ENCODE measurements at regions not wholly inside any gene's neighbourhood (a gene's known extent, or its start where the extent isn't known, plus 50 kb on each side); places are given as distances from the start of the nearest gene placed in this dataset.
"Not testable (repeated sequence)": the region's sequence is repeated elsewhere in the genome, so short reads cannot be mapped to it uniquely, and the experiment has no call there.

DNA sequence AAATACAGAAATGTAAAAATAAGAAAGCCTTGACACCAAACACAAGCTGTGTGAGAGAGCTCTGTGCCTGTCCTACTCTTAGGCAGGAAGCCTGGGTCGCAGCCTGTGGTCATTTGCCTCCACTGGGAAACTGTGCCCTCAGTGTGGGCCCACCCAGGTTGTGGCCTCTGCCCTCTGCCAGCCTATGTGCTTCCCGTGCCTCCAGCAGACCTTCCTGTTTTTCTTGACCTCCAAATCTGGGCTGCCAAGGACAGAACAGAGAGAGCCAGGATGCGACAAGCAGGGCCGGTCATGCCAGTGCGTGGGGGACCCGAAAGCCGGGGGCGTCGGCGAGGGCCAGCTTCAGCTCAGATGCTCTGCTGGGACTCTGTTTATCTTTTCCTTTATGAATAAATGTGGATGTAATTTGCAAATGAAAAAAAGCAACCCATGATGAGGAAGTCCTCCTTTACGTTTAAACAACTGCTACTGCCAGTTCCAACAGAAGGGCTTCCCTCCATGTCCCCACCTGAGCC lies 189.2 kb upstream of the EXOC2 start:
- DNase-seq: no peak

GRCh38 chr6:878179-878578 lies 185.2 kb upstream of the EXOC2 start:
- DNase-seq: no peak

DNA sequence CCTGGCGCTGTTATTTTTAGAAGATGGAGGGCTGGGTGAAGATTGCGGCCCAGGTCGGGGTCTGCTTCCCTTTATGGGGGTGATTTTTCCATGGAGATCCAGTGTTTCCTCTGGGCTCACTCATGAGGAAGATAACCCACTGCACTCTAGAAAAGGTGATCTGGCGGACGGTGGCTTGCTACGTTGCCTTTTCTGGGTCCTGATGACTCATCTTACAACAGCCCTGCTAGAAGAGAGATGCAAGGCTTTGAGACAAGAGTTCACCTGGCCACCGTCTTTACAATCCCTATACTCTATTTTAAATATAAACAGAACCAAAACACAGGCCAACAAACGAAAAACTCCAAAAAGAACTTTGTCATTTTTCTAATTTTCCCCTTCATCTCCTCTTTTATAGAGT lies 182.1 kb upstream of the EXOC2 start:
- DNase-seq: no peak

DNA sequence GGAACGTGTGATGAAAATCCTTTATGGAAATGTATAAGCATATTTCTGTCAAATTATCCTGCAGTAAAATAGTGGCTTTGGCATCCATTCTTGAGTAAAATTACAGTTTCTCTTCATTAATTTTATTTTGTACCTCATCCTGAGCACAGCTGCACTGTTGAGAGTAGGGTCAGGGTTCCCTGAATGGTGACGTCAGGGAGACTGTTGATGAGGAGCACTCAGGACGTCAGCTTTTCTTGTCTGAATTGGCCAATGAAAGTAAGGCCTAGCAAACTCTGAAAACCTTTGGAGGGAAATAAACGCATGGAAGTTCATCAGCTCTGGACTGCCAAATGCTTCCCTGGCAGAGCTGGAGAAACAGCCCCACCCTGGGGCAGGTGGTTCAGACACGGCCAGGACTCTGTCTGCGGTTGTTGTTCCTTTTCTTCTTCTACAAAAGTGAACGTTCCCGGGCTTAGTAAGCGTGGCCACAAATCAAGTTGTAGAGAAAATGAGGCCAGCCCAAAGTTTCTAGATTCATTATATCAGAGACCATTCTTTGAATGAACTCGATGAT lies 179.7 kb upstream of the EXOC2 start:
- DNase-seq: no peak

DNA sequence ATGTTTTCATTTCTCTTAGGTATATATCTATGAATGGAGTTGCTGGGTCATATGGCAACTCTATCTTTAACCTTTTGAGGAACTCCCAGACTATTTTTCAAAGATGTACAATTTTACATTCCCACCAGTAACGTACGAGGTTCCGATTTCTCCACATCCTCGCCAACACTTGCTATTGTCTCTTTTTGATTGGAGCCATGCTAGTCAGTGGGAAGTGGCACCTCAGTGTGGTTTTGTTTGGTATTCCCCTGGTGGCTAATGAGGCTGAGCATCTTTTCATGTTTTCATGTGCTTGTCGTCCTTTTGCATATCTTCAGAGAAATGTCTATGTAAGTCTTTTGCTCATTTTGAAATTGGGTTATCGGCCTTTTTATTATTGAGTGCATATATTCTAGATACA lies 178.6 kb upstream of the EXOC2 start:
- DNase-seq: no peak

DNA sequence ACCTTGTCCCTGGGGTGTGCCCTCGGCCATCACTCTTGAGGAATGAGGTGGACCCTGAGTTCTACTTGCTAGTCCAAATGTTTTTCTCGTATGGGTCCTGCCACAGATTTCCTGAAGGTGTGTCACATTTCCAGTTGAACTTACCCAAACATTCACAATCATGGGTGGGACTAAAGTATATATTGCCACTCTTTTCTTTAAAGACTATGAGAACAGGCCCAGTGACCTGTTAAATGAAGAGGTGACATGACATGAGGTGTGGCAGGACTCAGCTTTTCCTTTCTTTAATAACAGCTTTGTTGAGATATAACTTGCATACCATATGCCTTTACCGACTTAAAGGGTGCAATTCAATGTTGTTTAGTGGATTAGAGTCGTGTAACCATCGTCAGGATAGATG lies 177.2 kb upstream of the EXOC2 start:
- DNase-seq: no peak

DNA sequence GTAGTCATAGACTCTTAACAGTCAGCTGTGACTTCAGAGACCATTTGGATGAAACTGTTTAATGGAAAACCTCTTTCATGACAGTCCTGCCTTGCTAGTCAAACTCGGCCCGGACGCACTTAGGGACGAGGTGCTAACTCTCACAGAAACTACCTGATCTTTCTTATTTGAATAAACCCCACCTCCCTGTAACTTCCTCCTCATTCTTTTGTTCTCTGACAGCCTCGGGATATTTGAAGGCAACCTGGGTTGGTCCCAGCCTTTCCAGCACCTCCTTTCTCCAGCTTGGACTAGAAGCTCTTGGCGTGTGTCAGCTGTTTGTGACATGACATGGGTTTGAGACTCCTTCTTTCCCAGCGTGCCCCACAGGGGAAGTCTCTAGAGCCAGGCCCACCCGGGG lies 175.3 kb upstream of the EXOC2 start:
- DNase-seq: no peak

GRCh38 chr6:867378-867777 lies 174.4 kb upstream of the EXOC2 start:
- DNase-seq: no peak

- DNase-seq: no peak
Observed at GRCh38 chr6:866316-866715, 173.4 kb upstream of the EXOC2 start.

DNA sequence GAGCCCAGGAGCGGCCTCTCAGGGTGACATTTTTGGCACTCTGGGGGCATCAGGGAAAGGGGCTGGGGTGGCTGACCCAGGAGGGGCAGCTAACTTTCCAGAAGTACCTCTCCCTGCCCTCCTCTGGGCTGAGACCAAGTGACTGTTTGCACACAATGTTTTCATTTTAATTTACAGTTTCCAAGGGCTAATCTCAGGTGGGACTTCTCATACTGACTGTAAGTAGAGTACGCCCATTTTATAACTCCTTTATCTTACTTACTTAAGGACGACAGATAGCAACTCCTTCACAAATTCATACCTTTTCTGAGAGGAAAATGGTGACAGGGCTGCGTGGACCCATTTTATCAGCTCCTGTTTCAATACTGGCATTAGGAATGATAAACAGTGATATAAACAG lies 172.9 kb upstream of the EXOC2 start:
- DNase-seq: no peak

DNA sequence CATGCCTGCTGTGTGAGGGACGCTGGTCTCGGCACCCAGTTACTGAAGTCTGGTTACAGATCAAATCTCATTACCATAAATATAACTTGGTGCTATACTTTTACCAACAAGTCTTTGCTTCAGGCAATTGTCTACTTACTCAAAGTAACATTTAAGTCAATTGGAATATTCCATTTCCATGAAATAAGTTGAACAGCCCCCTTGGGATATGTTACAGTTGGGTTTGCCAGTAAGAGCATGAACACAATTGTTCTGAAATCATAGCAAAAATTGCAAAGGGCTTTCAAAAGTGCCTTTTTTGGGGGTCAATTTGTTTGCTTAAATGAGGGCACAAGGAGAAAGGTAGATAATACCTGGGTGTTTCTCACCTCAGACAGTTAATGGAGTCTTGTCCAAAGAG lies 170.9 kb upstream of the EXOC2 start:
- no peak for DNase-seq

GRCh38 chr6:863127-863526 lies 170.2 kb upstream of the EXOC2 start:
- DNase-seq: not testable (repeated sequence)

DNA sequence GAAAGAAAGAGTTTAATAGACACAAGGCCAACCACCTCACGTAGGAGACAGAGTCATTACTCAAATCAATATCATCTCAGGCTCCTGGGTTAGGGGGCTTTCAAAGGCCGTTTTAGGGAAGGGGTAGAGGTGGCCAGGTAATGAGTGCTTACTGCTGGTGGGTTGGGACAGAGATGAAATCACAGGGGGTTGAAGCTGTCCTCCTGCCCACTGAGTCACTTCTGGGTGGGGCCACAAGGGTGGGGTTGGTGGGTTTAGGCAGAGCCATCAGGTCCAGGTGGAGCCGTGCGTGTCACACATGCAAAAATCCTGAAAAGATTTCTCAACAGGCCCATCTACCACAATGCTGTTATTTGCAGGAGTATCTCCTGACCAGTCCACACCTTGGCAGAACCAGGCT lies 167.0 kb upstream of the EXOC2 start:
- no peak for DNase-seq

- DNase-seq: no peak
Observed at GRCh38 chr6:854406-855118, 161.6 kb upstream of the EXOC2 start.

DNA sequence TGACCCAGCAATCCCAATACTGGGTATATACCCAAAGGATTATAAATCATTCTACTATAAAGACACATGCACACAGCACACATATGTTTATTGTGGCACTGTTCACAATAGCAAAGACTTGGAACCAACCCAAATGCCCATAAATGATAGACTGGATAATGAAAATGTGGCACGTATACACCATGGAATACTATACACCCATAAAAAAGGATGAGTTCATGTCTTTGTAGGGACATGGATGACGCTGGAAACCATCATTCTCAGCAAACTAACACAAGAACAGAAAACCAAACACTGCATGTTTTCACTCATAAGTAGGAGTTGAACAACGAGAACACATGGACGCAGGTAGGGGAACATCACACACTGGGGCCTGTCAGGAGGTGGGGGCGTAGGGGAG lies 159.3 kb upstream of the EXOC2 start:
- not testable (repeated sequence) for DNase-seq

- DNase-seq: no peak
Observed at GRCh38 chr6:849075-849506, 156.2 kb upstream of the EXOC2 start.

DNA sequence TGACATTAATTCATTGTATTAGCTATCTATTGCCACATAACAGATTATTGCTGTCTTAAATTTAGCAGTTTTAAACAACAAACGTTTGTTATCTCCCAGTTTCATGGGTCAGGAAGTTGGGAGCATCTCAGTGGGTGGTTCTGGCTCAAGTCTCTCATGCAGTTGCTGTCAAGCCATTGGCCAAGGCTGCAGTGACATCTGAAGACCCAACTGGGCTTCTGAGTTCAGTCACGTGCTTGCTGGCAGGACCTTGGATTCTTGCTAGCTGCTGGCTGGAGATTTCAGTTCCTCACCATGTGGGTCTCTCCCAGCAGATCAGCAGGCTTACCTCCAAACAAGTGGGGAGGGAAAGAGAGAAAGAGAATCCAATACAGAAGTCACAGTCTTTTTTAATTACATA lies 152.6 kb upstream of the EXOC2 start:
- DNase-seq: no peak

- no peak for DNase-seq
Observed at GRCh38 chr6:845101-845500, 152.2 kb upstream of the EXOC2 start.

DNA sequence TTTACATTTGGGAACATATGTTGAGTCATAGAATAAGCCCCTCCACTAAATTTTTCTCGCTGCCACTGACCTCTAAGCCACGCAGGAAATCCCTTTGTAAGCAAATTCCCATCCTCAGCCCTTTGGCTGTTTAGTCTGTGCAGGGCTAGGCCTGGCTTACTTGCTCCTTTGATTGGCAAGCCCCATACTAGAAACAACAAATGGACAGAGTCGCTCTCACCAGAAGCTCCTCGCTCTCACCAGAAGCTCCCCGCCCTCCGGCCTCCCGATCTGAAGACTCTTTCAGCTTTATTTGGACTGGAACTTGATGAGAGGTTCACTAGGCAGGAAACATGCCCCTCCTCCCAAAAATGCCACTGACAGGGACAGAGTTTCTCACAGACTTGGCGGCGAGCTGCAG lies 149.2 kb upstream of the EXOC2 start:
- DNase-seq: no peak

- no peak for DNase-seq
Observed at GRCh38 chr6:841569-841968, 148.6 kb upstream of the EXOC2 start.

DNA sequence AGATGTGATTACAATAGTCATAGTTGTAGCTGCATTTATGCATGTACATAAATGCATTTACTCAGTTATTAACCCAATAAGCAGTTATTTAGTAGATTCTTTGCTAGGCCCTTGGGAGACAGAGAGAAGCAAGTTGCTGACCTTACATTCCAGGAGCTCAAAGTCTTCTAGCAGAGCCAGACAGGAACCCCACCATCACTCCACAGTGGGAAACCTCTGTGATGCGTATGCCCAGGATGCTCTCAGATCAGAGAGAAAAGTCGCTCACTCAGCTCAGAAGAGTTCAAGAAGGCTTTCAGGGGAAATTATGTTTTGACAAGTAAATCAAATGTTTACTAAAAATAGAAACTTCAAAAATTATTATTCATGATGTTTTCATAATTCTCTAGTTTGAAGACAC lies 146.3 kb upstream of the EXOC2 start:
- no peak for DNase-seq

- no peak for DNase-seq
Observed at GRCh38 chr6:837380-837779, 144.4 kb upstream of the EXOC2 start.

- DNase-seq: no peak
Observed at GRCh38 chr6:836276-836853, 143.4 kb upstream of the EXOC2 start.

DNA sequence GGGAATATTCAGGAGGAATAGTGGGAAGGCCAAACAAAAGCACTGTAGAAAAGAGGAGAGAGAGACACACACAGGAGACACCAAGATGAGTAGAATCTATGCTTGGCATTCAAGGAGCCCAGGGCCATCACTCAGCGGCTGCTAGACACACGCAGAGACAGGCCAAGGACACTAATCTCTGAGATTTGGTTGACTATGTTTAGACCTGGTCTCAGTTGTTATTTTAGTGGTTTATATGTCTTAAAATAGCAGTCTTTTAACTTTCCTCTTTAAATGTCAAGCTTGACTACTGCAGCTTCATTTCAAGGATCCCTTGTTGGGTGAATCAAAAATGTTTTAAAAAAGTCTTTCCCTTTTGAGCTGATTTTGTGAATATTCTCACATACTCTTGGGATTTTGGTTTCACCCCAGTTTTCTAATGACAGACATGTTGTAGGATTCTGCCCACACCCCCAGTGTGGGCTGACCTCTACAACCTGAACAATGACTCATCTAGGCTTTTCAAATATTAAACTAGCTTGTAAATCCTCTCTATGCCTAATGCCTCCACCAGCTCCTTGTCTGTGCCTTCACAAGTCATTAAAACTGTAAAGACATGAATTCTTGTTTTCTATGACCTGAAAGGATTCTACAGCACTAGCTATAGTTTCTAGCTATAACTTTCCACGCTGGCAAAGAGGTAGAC lies 142.7 kb upstream of the EXOC2 start:
- no peak for DNase-seq

Measured in CD4-positive, alpha-beta T cell treated with Interleukin-21 for 1 hour (primary cell).